ENCODE measurements at regions not wholly inside any gene's neighbourhood (a gene's known extent, or its start where the extent isn't known, plus 50 kb on each side); places are given as distances from the start of the nearest gene placed in this dataset.
A peak's percentile ranks its signal among the peaks of the same experiment; 100 is the strongest.

GRCh38 chr6:113394216-113394615, 462.9 kb upstream of the MARCKS start:
- no peak for DNase-seq

GRCh38 chr6:113394729-113395128, 462.4 kb upstream of the MARCKS start:
- no peak for DNase-seq

- DNase-seq, result no peak
These were observed 460.4 kb upstream of the MARCKS start for GRCh38 chr6:113396730-113397129.

GRCh38 chr6:113397236-113397635, 459.9 kb upstream of the MARCKS start:
- DNase-seq, result no peak

- no peak for DNase-seq
These were observed 455.9 kb upstream of the MARCKS start for GRCh38 chr6:113401231-113401630.

- DNase-seq, result peak; percentile 53
These were observed 454.6 kb upstream of the MARCKS start for GRCh38 chr6:113402544-113402943.

- no peak for DNase-seq
These were observed 453.1 kb upstream of the MARCKS start for GRCh38 chr6:113403966-113404595.

- peak; percentile 79 for DNase-seq
These were observed 451.7 kb upstream of the MARCKS start for GRCh38 chr6:113405326-113406047.

- DNase-seq, result peak; percentile 53
These were observed 451.0 kb upstream of the MARCKS start for GRCh38 chr6:113406048-113406695.

GRCh38 chr6:113411011-113411410, 446.1 kb upstream of the MARCKS start:
- DNase-seq, result peak; percentile 49

- peak; percentile 16 for DNase-seq
These were observed 444.4 kb upstream of the MARCKS start for GRCh38 chr6:113412589-113413357.

GRCh38 chr6:113414511-113414910, 442.6 kb upstream of the MARCKS start:
- peak; percentile 69 for DNase-seq

GRCh38 chr6:113416170-113416569, 441.0 kb upstream of the MARCKS start:
- DNase-seq, result no peak

- no peak for DNase-seq
These were observed 436.9 kb upstream of the MARCKS start for GRCh38 chr6:113420290-113420689.

- DNase-seq, result no peak
These were observed 435.1 kb upstream of the MARCKS start for GRCh38 chr6:113421997-113422396.

- DNase-seq, result no peak
These were observed 433.2 kb upstream of the MARCKS start for GRCh38 chr6:113423956-113424355.

GRCh38 chr6:113425977-113426660, 431.0 kb upstream of the MARCKS start:
- DNase-seq, result peak; percentile 79

GRCh38 chr6:113427617-113428016, 429.5 kb upstream of the MARCKS start:
- DNase-seq, result no peak

- DNase-seq, result no peak
These were observed 428.4 kb upstream of the MARCKS start for GRCh38 chr6:113428702-113429101.

GRCh38 chr6:113432521-113433334, 424.4 kb upstream of the MARCKS start:
- DNase-seq, result no peak

GRCh38 chr6:113433335-113433991, 423.7 kb upstream of the MARCKS start:
- DNase-seq, result no peak

All from NCI-H69 (cell line).